T-helper 1 cell treated with Interleukin-12 subunit alpha and Interleukin-12 subunit beta and Interleukin-4 antibody, amounts not matched to agents 30 μg/mL and 1 μg/mL, for 36 hours (primary cell): ENCODE measurements at regions not wholly inside any gene's neighbourhood (a gene's known extent, or its start where the extent isn't known, plus 50 kb on each side); places are given as distances from the start of the nearest gene placed in this dataset.

Source experiments
- H3K27ac Mint-ChIP-seq: one replicate; pipeline ENCODE4 v1.8.0; 2021; ENCODE audit warnings: mild to moderate bottlenecking, mixed read lengths
- H3K27me3 Mint-ChIP-seq: one replicate; pipeline ENCODE4 v1.8.0; 2021; ENCODE audit warnings: low read depth, mixed read lengths
- H3K36me3 Mint-ChIP-seq: one replicate; pipeline ENCODE4 v1.8.0; 2021; ENCODE audit warnings: low read depth, mixed read lengths
- H3K4me1 Mint-ChIP-seq: one replicate; pipeline ENCODE4 v1.8.0; 2021; ENCODE audit warnings: low read depth, mixed read lengths
- H3K4me3 Mint-ChIP-seq: one replicate; pipeline ENCODE4 v1.8.0; 2021; ENCODE audit warnings: mild to moderate bottlenecking, moderate library complexity, mixed read lengths
- H3K9me3 Mint-ChIP-seq: one replicate; pipeline ENCODE4 v1.8.0; 2021; ENCODE audit warnings: mixed read lengths

DNA sequence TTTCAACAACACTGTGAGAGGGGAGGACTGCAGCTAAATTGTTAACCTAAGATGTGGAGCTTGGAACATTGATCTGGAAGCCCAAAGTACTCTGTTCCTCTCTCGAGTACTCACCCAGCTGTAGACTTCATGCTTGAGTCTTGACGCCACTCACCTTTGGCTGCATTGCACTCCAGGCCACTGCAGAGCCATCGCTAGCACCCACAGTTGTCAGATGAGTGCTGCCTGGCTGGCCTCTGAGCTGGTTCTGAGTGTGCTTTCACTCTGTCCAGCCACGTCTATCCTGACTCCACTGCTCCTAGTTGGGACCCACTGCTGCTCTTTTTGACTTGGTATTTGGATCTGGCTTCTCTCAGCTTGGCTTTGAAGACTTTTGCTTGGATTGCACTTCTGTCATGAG is 552.1 kb downstream of the DCDC2C start:
- Mint-ChIP-seq H3K4me3 (no peak overlapping the region), H3K9me3 (peaks cover 5% of the 10 kb centered on the region), H3K4me1 (no peaks in the 10 kb centered on the region), H3K27ac (no peak overlapping the region), H3K36me3 (no peaks in the 10 kb centered on the region), H3K27me3 (no peaks in the 10 kb centered on the region)

- no peak overlapping the region for H3K4me3 Mint-ChIP-seq
- no peaks in the 10 kb centered on the region for H3K27me3 Mint-ChIP-seq
- no peaks in the 10 kb centered on the region for H3K36me3 Mint-ChIP-seq
- peaks cover 5% of the 10 kb centered on the region for H3K9me3 Mint-ChIP-seq
- no peaks in the 10 kb centered on the region for H3K4me1 Mint-ChIP-seq
- no peak overlapping the region for H3K27ac Mint-ChIP-seq
Measured at GRCh38 chr2:4256351-4256750, 553.0 kb downstream of the DCDC2C start.

DNA sequence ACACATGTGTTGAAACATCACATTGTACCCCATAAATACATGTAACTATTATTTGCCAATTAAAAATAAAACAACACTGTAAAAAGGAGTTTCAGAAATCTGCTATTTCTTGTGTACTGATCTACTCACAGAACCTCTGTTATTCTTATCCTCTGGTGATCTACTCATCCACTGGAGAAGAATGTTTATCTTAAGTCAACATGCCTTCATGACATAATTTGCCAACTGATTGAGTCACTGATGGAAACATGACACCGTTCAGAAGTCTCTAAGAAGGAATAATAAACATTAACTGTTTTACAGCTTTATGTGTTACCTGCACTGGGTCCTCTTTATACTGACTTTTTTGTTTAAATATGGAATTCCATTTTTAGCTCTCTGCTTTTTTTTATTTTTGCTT is 555.2 kb downstream of the DCDC2C start:
- peaks cover 5% of the 10 kb centered on the region for H3K9me3 Mint-ChIP-seq
- H3K27me3 Mint-ChIP-seq = no peaks in the 10 kb centered on the region
- no peak overlapping the region for H3K27ac Mint-ChIP-seq
- H3K36me3 Mint-ChIP-seq = no peaks in the 10 kb centered on the region
- H3K4me3 Mint-ChIP-seq = no peak overlapping the region
- H3K4me1 Mint-ChIP-seq = no peaks in the 10 kb centered on the region

GRCh38 chr2:4265936-4266335 is 562.6 kb downstream of the DCDC2C start:
- Mint-ChIP-seq H3K4me3 (no peak overlapping the region), H3K36me3 (no peaks in the 10 kb centered on the region), H3K4me1 (no peaks in the 10 kb centered on the region), H3K9me3 (no peaks in the 10 kb centered on the region), H3K27ac (no peak overlapping the region), H3K27me3 (no peaks in the 10 kb centered on the region)

DNA sequence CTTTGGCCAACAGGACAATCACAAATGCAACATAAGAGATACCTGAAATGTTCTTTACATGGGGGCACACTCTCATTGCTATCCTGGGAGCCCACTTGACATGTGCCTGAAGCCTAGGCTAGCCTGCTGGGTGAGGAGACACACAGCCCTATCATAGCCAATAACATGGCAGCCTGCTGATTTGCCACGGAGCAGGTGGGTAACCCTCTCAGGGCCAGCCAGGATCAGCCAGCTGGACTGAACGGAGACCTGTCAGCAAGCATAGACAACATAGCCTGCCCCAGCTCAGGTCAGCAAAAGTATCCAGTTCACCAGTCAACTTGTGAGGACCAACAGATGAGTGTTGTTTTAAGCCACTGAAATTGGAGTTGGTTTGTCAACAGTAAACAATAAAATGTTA is 566.5 kb downstream of the DCDC2C start:
- no peaks in the 10 kb centered on the region for H3K27me3 Mint-ChIP-seq
- no peak overlapping the region for H3K4me3 Mint-ChIP-seq
- no peak overlapping the region for H3K27ac Mint-ChIP-seq
- H3K36me3 Mint-ChIP-seq = no peaks in the 10 kb centered on the region
- no peaks in the 10 kb centered on the region for H3K4me1 Mint-ChIP-seq
- no peaks in the 10 kb centered on the region for H3K9me3 Mint-ChIP-seq

DNA sequence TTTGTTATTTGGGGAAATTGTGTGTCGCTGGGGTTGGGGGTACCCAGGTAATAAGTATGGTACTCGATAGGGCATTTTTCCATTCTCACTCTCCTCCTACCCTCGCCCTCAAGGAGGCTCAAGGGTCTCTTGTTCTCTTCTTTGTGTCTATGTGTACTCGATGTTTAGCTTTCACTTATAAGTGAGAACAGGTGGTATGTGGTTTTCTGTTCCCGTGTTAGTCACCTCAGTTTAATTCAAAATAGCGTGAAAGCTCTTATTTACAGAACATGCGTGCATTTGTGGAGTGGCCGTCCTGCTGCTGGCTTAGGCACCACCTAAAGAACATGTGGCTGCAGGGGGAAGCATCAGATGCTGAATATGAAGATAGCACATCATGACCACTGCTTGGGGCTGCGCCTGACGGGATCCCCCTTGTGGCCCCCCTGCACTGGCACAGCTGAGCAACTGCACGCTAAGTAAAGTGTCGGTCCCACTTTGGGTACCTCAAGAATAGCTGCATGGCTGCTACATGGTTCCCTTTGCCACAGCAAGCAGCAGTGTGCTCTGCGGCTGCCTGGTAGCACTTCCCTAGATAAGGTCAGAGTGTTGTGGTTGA is 569.0 kb downstream of the DCDC2C start:
- Mint-ChIP-seq H3K9me3 (no peaks in the 10 kb centered on the region), H3K4me3 (no peak overlapping the region), H3K27ac (no peak overlapping the region), H3K4me1 (no peaks in the 10 kb centered on the region), H3K27me3 (no peaks in the 10 kb centered on the region), H3K36me3 (no peaks in the 10 kb centered on the region)

- Mint-ChIP-seq H3K27me3 (no peaks in the 10 kb centered on the region), H3K4me1 (no peaks in the 10 kb centered on the region), H3K9me3 (no peaks in the 10 kb centered on the region), H3K36me3 (no peaks in the 10 kb centered on the region), H3K4me3 (no peak overlapping the region), H3K27ac (no peak overlapping the region)
Measured at GRCh38 chr2:4278392-4278791, 575.0 kb downstream of the DCDC2C start.

- H3K36me3 Mint-ChIP-seq = no peaks in the 10 kb centered on the region
- H3K4me3 Mint-ChIP-seq = no peak overlapping the region
- H3K4me1 Mint-ChIP-seq = no peaks in the 10 kb centered on the region
- H3K9me3 Mint-ChIP-seq = peaks cover 4% of the 10 kb centered on the region
- H3K27me3 Mint-ChIP-seq = no peaks in the 10 kb centered on the region
- no peak overlapping the region for H3K27ac Mint-ChIP-seq
Measured at GRCh38 chr2:4279431-4279830, 576.1 kb downstream of the DCDC2C start.

DNA sequence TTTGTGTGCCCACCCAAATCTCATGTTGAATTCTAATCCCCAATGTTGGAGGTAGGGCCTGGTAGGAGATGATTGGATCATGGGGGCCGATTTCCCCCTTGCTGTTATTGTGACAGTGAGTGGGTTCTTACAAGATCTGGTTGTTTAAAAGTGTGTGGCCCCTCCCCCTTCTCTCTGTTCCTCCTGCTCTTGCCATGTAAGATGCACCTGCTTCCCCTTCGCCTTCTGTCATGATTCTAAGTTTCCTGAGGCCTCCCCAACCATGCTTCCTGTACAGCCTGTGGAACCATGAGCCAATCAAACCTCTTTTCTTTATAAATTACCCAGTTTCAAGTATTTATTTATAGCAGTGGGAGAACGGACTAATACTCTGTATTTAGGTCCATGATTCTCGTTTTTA is 588.1 kb downstream of the DCDC2C start:
- H3K4me1 Mint-ChIP-seq = no peaks in the 10 kb centered on the region
- no peak overlapping the region for H3K4me3 Mint-ChIP-seq
- no peaks in the 10 kb centered on the region for H3K27me3 Mint-ChIP-seq
- no peak overlapping the region for H3K27ac Mint-ChIP-seq
- no peaks in the 10 kb centered on the region for H3K36me3 Mint-ChIP-seq
- H3K9me3 Mint-ChIP-seq = peaks cover 11% of the 10 kb centered on the region

- Mint-ChIP-seq H3K9me3 (peaks cover 13% of the 10 kb centered on the region), H3K4me3 (no peak overlapping the region), H3K4me1 (no peaks in the 10 kb centered on the region), H3K27me3 (no peaks in the 10 kb centered on the region), H3K27ac (no peak overlapping the region), H3K36me3 (no peaks in the 10 kb centered on the region)
Measured at GRCh38 chr2:4295680-4296079, 592.3 kb downstream of the DCDC2C start.

- Mint-ChIP-seq H3K4me1 (no peaks in the 10 kb centered on the region), H3K27ac (no peak overlapping the region), H3K36me3 (no peaks in the 10 kb centered on the region), H3K9me3 (peaks cover 10% of the 10 kb centered on the region), H3K27me3 (no peaks in the 10 kb centered on the region), H3K4me3 (no peak overlapping the region)
Measured at GRCh38 chr2:4300616-4301015, 597.2 kb downstream of the DCDC2C start.

DNA sequence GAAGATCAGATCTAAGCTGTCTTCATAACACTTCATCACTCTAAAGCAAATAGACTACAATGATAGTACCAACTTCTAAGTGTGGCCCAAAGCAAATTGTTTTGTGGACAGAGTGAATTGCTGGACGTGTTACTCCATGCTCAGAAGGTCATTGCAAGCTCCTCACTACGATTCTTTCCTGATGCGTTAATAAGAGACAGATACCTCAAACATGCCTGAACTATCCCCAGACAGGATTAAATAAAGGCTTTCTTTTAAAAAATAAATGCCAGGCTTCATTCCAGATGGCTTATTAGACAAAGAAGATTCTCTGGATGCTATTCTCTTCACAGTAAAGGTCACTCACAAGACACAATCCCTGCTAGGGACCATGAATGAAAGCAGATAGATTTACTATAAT is 621.2 kb downstream of the DCDC2C start:
- no peak overlapping the region for H3K27ac Mint-ChIP-seq
- no peaks in the 10 kb centered on the region for H3K4me1 Mint-ChIP-seq
- H3K9me3 Mint-ChIP-seq = peaks cover 9% of the 10 kb centered on the region
- H3K36me3 Mint-ChIP-seq = no peaks in the 10 kb centered on the region
- no peaks in the 10 kb centered on the region for H3K27me3 Mint-ChIP-seq
- H3K4me3 Mint-ChIP-seq = no peak overlapping the region

DNA sequence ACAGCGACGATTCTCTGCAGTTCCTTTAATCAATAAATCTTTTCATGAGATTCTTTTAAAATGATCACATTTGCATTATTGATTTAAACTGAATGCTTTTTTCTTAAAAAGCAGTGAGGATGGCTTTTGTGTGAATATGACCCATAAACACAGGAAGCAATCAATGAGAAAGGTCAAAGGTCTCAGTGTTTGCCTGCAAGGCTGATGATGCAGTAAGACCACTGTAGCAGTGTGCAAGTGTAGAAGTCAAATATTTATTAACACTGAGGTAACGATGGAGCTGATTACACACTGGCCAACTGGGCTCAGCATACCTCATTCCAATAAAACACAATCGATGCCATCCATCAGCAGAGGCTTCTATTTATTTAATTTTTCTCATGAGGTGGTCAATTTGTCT is 633.5 kb downstream of the DCDC2C start:
- no peaks in the 10 kb centered on the region for H3K4me1 Mint-ChIP-seq
- H3K9me3 Mint-ChIP-seq = peaks cover 4% of the 10 kb centered on the region
- H3K27me3 Mint-ChIP-seq = no peaks in the 10 kb centered on the region
- H3K4me3 Mint-ChIP-seq = no peak overlapping the region
- H3K27ac Mint-ChIP-seq = no peak overlapping the region
- H3K36me3 Mint-ChIP-seq = no peaks in the 10 kb centered on the region

GRCh38 chr2:4338345-4338744 is 635.0 kb downstream of the DCDC2C start:
- H3K36me3 Mint-ChIP-seq = no peaks in the 10 kb centered on the region
- no peaks in the 10 kb centered on the region for H3K4me1 Mint-ChIP-seq
- no peak overlapping the region for H3K27ac Mint-ChIP-seq
- H3K9me3 Mint-ChIP-seq = peaks cover 4% of the 10 kb centered on the region
- H3K27me3 Mint-ChIP-seq = no peaks in the 10 kb centered on the region
- no peak overlapping the region for H3K4me3 Mint-ChIP-seq

- peaks cover 4% of the 10 kb centered on the region for H3K9me3 Mint-ChIP-seq
- no peaks in the 10 kb centered on the region for H3K27me3 Mint-ChIP-seq
- no peak overlapping the region for H3K4me3 Mint-ChIP-seq
- no peaks in the 10 kb centered on the region for H3K4me1 Mint-ChIP-seq
- H3K27ac Mint-ChIP-seq = no peak overlapping the region
- H3K36me3 Mint-ChIP-seq = no peaks in the 10 kb centered on the region
Measured at GRCh38 chr2:4340536-4340935, 637.2 kb downstream of the DCDC2C start.

DNA sequence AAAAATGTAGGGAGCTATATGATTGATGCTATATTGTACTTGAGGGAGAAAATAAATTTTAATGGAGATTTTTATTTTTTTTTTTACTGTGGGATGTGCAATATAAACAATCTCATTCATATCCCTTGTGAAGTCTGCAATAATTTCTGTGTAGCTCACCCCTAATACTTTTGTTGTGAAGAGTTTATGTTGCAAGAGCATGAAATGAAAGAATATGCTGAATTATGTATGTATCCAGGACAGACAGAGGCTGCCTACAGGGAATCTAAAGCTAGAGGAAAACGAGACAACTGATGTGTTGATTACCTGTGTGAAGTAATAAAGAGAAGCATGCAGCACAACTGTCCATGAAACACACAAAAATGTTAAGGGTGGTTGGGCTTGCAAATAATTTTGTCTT is 643.3 kb downstream of the DCDC2C start:
- Mint-ChIP-seq H3K4me3 (no peak overlapping the region), H3K9me3 (peaks cover 7% of the 10 kb centered on the region), H3K36me3 (no peaks in the 10 kb centered on the region), H3K4me1 (no peaks in the 10 kb centered on the region), H3K27me3 (no peaks in the 10 kb centered on the region), H3K27ac (no peak overlapping the region)
